Activated CD4-positive, CD25-positive, alpha-beta regulatory T cell treated with anti-CD3 and anti-CD28 coated beads, Interleukin-2, amount 50 U/mL, for 16 hours (primary cell): ENCODE measurements at regions not wholly inside any gene's neighbourhood (a gene's known extent, or its start where the extent isn't known, plus 50 kb on each side); places are given as distances from the start of the nearest gene placed in this dataset.
"Not testable (repeated sequence)": the region's sequence is repeated elsewhere in the genome, so short reads cannot be mapped to it uniquely, and the experiment has no call there.

Experiments
- DNase-seq: peaks from one replicate; pipeline ENCODE4 v3.0.0-alpha.2; 2020; ENCODE audit warnings: low read depth, low spot score

DNA sequence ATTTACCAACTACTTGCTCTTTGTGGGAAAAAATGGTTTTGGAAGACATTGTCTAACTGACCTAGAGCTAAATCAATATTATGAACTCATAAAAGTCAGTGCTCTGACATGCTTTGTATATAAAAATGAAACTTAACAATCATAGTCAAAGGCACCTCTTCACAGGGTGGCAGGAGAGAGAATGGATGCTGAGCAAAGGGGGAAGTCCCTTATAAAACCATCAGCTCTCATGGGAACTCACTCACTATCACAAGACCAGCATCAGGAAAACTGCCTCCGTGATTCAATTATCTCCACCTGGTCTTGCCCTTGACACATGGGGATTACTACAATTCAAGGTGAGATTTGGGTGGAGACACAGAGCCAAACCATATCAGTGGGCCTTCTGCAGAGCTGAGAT, 417.6 kb upstream of the AUTS2 start:
- DNase-seq = no peak

DNA sequence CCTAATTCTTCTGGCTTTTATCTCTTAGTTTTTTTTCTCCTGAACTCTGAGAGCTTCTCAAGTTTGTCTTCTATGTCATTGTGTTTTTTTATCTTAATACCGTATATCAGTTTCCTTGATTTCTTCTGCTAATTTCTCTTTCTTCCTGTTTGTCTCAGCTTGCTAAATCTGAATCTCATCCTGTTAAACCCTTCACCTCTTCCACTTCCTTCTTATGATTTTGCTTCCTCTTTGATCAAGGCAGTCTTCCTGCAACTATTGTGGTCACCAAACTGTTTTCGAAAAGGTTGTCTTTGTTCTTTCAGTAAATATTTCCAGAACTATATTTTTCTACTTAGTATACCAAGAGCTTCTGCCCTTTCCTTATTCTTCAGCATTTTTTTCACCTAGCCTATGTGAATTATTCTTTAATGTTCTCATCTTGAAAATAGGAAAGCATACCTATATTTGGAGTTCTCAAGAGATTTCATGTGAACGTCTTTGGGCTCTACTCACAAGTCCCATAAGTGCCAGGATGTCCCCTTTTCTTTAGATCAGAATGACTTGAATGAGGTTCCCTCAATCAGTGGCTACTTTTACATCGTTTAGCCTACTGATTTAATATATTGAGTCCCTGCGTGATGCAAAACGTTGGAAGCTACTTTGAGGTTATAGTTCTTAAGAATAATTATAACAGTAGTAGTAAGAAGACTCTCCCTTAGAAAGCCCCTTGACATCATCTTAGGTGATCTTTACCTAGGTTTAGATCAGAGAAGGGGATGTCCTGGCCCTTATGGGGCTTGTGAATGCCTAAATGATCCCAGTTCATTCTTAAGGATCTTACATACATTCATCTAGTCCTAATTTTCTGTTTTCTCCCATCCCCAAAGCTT, 415.4 kb upstream of the AUTS2 start:
- no peak for DNase-seq

- no peak for DNase-seq
These were observed 413.9 kb upstream of the AUTS2 start for GRCh38 chr7:69184339-69184738.

DNA sequence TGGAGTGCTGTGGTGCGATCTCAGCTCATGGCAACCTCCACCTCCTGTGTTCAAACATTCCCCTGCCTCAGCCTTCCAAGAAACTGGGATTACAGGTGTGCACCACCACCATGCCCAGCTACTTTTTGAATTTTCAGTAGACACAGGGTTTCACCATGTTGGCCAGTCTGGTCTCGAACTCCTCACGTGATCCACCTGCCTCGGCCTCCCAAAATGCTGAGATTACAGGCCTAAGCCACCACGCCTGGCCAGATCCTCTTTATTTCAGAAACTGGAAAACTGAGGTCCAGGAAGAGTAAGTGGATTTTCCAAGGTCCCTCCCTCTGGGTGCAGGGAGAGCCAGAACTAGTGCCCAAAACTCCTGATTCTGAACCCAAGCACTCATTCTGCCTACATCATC, 413.1 kb upstream of the AUTS2 start:
- DNase-seq = no peak

DNA sequence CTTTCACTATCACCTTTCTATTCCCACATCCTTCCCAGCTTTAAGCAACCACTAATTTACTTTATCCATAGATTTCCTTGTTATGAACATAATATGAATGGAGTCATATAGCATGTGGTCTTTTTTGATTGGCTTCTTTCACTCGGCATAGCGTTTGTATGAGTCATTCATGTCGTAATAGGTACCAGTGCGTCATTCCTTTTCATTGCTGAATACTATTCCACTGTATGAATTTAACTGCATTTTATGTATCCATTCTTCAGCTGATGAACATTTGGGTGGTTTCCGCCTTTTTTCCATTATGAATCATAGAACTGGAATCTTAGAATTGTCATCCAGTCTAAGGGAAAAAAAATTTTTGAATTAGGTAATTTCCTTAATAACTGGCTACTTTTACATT, 411.3 kb upstream of the AUTS2 start:
- no peak for DNase-seq

DNA sequence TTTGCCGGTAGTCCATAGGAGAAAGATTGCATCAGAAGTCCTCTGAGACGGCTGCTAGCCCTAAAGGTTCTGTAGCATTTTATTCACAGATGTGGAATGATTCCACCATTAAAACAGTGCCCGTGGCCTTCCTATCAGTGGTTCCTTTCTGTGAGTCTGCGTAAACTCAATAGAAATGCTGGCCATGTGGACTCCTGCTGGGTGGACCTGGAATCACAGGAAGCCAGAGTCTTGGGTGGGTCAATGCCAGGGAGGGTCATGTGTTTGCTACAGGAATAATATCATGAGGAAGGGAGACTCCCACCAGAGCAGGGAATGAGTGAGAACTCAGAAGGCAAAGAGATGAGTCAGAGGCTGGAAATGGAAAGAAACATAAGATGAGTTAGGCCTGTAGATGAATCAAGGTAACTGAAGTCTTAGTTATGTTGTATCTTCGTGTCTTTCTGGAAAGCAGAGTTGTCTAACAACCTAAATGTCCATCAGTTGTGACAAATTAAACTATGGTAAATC, 410.4 kb upstream of the AUTS2 start:
- no peak for DNase-seq

DNA sequence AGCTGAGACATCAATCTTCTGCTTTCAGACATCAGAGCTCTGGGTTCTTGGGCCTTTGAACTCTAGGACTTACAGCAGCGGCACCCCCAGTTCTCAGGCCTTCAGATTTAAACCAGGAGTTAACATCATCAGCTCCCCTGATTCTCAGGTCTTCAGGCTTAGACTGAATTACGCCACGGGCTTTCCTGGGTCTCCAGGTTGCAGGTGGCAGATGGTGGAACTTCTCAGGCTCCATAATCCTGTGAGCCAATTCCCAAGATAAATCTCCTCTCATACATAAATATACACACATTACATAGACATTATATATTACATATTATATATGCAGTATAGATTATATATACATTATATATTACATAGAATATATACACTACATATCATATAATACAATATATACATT, 408.9 kb upstream of the AUTS2 start:
- no peak for DNase-seq

DNA sequence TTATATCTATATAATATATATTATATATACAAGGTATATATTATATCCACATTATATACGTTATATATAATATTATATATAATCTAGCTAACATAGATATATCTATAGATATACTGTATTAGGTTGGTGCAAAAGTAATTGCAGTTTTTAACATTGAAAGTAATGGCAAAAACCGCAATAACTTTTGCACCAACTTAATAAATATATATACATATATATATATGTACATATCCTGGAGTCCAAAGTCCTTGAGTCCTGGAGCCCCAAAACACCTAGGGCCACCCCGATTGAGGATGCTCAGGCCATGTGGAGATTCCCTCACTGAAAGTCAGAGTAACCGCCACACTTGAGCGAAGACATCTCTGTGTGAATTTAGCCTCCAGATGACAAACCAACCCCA, 408.2 kb upstream of the AUTS2 start:
- DNase-seq = no peak

DNA sequence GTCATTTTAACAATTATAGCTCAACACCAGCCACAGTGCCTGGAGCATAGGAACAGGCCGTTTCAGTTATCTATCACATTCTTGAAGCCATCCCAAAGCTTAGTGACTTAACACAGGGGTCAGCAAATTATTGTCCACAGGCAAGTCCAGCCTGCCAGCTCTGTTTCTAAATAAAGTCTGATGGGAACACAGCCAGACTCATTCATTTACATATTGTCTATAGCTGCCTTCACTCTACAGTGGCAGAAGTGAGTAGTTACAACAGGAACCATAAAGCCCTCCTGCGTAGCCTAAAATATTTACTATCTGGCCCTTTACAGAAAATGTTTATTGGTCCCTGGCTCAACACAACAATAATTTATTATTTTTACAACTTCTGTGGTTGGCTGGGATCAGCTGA, 407.5 kb upstream of the AUTS2 start:
- DNase-seq = no peak

DNA sequence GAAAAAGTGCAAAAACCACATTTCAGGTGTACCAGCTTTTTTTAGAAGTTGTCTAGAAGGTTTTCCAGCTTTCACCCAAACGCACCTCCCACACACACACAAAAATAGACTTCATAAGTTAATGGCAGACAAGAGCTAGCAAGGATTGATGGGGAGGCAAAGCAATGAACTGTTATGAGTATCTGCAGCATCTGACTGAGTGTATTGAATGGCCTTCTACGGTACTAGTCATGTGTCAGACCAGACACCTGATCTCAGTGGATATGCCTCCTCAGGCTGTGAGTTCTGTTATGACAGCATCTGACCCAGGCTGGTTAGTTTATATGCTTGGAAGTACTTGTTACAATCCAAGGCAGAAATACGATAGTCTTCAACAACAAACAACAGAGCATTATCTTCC, 406.1 kb upstream of the AUTS2 start:
- DNase-seq = no peak

DNA sequence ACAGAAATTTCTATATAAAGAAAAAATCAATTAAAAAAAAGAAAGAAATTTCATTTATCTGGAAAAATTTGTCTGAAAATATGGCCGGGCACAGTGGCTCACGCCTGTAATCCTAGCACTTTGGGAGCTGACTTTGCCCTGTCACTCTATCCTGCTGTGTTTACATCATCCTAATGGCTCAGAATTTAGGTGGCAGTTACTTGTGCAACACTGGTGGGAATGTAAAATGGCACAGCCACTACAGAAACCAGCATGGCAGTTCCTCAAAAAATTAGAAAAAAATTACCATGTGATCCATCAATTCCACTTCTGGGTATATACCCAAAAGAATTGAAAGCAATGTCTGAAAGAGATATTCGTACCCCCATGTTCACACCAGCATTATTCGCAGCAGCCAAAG, 405.2 kb upstream of the AUTS2 start:
- DNase-seq = no peak

- DNase-seq = no peak
These were observed 401.7 kb upstream of the AUTS2 start for GRCh38 chr7:69196593-69196992.

DNA sequence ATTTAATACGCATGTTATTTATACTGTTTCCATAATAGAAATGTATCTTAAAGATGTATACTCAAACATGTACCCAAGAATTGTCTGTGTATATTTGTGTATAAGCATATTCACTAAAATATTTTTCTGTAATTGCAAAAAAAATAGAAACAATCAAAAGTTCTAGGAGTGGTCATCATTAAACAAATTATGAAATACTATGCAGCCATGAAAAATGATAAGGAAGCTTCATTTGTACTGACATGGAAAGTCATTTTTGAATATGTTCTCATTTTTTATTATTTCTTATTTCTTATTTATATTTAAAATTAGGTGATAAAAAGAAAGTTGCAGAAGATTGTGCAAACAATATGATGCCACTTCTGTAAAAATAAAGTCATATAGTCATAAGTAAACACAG, 400.0 kb upstream of the AUTS2 start:
- DNase-seq = no peak

- DNase-seq = no peak
These were observed 399.2 kb upstream of the AUTS2 start for GRCh38 chr7:69199041-69199440.

DNA sequence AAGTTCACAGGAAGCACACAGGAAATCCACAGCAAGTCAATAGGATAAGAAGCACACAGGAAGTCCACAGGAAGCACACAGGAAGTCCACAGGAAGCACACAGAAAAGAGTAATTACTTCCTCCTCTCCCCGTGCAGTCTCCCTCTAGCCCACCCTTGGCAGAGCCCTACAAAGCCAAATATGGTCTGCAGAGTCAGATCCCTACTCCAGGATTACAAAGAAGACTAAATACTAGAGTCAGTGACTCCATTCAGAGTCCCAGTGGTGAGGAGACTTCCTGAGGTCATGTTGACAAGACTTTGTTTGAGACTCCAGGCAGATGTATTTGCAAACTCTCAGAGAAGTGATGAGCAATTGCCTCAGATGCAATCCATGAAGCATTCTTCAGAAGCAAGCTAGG, 398.6 kb upstream of the AUTS2 start:
- DNase-seq = no peak

- DNase-seq = no peak
These were observed 394.4 kb upstream of the AUTS2 start for GRCh38 chr7:69203871-69204270.

DNA sequence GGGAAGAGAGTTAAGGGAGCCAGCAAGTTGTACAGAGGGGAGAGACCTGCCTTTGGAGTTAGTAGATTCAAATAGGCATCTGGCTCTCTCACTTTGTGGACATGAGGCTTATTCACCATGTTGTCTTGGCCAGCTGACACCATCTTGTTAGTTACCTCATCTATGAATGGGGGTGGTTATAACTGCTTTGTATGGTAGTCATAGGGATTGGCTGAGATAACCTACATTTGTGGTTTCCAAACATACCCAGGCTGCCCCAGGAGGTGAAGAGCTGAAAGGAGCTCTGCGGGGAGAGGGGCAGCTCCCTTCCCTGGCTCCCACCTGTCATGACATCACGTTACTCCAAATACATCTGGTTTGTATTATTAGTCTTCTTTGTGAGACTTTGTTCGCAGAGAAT, 393.3 kb upstream of the AUTS2 start:
- no peak for DNase-seq

GRCh38 chr7:69205581-69205980, 392.7 kb upstream of the AUTS2 start:
- DNase-seq = no peak

DNA sequence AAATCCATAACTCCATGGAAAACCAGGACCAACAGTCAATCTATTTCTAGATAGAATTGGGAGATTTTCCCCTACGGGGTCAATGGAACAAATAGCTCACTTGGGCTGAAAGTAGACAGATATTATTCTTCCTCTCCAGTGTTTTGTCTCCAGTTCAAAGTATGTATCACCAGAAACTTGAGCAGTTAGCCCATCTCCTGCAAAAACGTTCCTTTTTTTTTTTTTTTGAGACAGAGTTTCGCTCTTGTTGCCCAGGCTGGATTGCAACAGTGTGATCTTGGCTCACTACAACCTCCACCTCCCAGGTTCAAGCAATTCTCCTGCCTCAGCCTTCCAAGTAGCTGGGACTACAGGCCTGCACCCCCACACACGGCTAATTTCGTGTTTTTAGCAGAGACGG, 390.0 kb upstream of the AUTS2 start:
- DNase-seq = no peak

DNA sequence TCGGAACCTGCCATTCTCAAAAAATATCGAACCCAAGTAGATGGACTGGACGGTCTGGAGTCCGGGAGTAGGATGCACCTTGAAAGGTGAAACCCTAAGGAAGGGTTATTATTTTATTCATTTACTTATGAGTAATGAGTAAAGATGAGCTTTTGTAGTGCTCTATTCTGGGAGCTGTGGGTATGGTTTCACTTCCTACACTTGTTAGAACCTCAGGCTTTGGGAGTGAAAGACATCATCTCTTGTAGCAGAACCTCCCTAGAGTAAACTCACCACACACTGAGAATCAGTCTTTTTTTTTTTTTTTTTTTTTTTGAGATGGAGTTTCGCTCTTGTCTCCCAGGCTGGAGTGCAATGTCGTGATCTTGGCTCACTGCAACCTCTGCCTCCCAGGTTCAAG, 389.4 kb upstream of the AUTS2 start:
- no peak for DNase-seq

- DNase-seq = no peak
These were observed 386.9 kb upstream of the AUTS2 start for GRCh38 chr7:69211336-69211735.

DNA sequence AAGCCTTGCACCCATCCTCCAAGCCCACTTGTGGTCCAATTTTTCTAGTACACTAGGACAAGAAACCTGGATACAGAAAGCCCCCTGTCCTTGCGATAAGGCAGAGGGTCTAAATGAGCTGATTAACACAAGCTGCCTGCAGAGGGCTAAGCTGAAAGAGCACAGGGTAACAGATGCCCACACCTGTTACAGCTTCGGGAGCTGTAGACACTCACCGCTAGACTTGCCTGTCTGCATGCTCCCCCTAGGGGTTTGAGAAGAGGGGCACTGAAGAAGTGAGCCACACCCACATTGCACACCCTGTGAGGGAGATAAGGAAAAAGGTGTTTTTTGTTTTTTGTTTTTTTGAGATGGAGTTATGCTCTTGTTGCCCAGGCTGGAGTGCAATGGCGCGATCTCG, 386.5 kb upstream of the AUTS2 start:
- no peak for DNase-seq

DNA sequence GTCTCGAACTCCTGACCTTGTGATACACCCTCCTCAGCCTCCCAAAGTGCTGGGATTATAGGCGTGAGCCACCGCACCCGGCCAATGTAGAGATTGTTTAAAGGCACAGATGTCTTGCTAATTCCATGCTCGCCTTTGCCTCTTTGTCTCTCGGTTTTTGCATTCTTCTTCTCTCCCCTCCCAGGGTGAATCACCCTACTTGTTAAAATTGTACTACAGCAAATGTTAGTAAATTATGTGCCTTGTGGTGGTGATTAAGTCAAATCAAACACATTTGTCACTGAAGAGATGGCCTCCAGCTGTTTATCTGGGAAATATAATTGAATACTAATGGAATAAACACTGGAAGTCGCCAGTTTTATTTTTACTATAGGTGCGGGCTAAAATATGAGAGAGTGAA, 384.4 kb upstream of the AUTS2 start:
- no peak for DNase-seq

- DNase-seq = not testable (repeated sequence)
These were observed 382.8 kb upstream of the AUTS2 start for GRCh38 chr7:69215516-69215915.
